Right renal cortex interstitium (tissue), 3 donors: ENCODE measurements at regions not wholly inside any gene's neighbourhood (a gene's known extent, or its start where the extent isn't known, plus 50 kb on each side); places are given as distances from the start of the nearest gene placed in this dataset.
"Not testable (repeated sequence)": the region's sequence is repeated elsewhere in the genome, so short reads cannot be mapped to it uniquely, and the experiment has no call there.

Experiments used
- DNase-seq, 3 donors: peaks; one replicate each; pipeline ENCODE4 v3.0.0-alpha.2; 2013; ENCODE audit warnings: low read depth in 3 of 3, low spot score in 2 of 3

- not testable (repeated sequence) for DNase-seq
These were observed 199.1 kb downstream of the GJA1 start for GRCh38 chr6:121634586-121634985.

GRCh38 chr6:121635355-121635754, 199.9 kb downstream of the GJA1 start:
- no peak for DNase-seq

DNA sequence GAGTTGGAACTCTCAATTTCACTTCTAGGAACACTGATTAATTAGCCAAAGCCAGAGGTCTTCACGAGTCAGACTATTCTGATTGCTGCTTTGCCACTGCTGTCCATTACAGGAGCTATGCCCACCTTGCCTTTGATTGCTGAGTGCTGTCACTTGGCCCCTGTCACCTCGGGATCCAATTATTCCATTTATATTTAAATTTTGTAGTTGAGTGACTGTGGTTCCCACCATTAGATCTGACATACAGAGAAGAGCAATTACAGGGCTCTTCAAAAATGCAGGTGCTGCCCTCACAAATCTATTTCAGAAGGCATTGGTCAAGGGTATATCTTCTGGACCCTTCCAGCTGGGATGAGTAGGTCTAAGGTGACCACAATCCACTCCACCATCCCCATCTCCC, 200.8 kb downstream of the GJA1 start:
- not testable (repeated sequence) for DNase-seq

DNA sequence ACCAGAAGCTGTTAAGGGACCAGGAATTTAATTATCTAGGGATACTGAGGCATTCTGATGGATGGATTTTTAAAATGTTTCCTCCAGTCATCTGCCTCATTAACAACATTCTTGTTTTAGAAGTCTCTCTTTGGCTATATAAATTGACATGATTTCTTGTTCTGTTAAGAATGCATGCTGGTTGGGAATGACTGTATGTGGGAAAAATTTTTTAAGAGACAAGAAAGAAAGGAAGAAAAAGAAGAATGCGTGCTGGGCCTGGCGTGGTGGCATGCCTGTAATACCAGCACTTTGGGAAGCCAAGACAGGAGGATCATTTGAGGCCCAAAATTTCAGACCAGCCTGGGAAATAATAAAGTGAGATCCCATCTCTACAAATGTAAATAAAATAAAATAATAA, 203.6 kb downstream of the GJA1 start:
- no peak for DNase-seq

DNA sequence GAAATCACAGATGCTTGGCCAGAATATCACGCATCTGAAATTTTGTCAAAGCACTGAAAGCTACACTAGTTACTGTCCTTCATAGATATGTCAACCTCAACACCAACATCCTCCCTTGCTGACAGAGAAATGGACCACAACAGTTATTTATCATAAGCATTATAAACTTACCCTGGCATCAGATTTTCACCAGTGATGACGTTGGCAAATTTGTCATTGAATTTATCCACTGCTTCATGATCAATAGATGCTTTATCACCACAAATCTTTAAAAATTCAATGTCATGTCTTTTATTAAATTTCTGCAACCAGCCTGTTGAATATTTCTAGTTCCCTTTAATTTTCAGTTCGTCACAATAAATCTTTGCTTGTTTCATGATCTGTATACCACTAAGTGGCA, 205.7 kb downstream of the GJA1 start:
- DNase-seq = no peak

GRCh38 chr6:121645100-121645745, 209.8 kb downstream of the GJA1 start:
- no peak for DNase-seq

DNA sequence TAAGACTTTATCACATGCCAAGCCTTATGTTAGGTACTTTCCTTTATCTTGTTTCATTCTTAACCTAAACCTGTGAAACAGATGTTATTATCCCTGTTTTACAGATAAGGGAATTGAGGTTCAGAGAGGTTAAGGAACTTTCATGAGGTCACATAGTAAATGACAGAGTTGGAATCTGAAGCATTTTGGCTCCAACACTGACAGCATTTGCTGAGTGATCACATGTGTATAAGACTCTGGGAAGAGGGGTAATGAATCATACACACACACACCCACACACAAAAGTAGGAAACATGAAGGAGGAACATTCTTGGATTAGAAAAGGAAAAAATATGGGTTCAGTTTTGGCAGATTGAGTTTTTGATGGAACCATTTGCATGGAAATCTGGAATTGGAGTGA, 212.5 kb downstream of the GJA1 start:
- no peak for DNase-seq

- DNase-seq = no peak
These were observed 214.5 kb downstream of the GJA1 start for GRCh38 chr6:121649951-121650350.

DNA sequence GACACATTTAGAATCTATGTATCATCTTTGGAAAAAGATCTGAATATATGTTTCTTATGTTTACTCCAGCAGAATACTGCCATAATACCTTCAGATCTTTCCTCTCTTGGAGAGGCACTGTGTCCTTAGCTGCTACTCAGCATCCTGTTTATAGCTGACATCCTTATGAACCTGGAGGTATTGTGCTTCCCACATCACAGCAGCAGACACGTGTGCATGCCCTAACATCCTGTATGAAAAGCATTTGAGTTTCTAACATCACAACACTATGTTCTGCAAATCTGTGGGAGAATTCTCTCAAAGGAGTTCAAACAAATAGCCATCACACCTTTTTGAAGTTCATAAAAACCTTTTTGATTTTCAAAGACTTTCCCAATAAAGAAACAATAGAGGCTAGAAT, 216.0 kb downstream of the GJA1 start:
- no peak for DNase-seq

GRCh38 chr6:121652223-121652622, 216.8 kb downstream of the GJA1 start:
- no peak for DNase-seq

DNA sequence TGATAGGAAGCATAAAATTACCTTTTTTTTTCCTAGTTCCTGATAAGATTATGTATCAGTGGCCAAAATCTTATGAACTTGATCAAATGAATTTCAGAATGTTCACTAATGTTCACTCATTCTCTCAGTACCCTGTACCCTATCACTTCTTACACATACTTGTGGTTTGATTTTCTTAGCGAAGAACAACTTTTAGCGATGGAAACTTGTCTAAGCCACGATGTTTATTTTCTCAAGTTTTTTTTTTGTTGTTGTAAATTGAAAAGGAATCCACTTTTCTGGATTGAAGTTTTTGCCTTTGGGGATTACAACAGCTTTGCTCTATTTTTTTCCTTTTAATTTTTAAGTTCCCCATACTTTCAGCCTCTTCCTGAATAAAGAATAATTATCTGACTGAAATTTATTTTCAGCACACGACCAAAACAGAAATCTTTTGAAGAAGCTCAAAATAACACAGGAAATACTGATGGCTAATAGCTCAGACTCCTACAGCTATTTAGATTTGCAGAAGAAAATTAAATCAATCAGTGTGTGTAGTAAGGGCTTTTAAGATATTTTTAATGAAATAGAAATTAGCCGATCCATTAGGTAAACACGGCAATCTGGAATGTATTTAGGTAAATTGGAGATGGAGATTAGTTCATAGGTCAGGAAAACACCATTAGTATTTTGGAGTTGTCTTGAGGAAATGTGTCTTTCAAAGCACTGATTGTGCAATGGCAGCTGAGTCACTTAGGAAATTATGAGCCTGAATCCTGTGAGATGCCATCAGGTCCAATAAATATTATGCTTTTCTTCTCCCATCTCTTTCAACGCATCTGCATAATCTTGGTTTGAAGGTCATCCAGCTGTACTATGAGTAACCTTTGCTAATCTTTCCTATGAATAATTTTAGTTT, 217.5 kb downstream of the GJA1 start:
- DNase-seq = no peak

DNA sequence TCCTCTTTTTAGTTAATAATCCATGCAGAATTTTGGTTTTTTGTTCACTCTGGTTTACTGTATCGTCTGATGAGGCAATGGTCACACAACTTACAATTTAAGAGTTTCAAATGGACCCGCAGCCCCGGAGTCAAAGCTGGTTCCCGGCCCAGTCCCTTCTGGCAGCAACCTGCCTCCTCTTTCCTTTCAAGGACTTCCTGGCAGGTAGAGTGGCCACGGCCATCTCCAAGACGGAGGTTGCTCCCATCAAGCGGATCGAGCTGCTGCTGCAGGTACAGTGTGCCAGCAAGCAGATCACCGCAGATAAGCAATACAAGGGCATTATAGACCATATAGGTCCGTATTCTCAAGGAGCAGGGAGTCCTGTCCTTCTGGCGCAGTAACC, 218.2 kb downstream of the GJA1 start:
- no peak for DNase-seq

DNA sequence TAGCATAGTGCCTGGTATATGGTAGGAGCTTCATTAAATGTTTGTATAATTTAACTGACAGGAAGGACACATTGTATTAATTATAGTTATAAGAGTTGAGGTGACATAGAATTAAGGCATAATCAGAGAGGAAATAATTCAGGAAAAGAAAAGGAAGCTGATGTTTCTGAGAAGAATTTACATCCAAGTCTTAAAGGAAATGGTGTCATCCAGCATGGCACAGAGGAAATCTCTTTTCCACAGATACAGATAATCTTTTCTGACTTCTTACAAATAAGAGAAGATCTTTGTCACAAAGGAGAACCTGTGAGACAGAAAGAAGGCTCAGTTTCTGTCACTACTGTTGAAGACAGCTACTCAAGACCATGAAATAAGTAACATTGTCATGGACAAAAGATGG, 222.5 kb downstream of the GJA1 start:
- no peak for DNase-seq

GRCh38 chr6:121660277-121660676, 224.8 kb downstream of the GJA1 start:
- DNase-seq = no peak

DNA sequence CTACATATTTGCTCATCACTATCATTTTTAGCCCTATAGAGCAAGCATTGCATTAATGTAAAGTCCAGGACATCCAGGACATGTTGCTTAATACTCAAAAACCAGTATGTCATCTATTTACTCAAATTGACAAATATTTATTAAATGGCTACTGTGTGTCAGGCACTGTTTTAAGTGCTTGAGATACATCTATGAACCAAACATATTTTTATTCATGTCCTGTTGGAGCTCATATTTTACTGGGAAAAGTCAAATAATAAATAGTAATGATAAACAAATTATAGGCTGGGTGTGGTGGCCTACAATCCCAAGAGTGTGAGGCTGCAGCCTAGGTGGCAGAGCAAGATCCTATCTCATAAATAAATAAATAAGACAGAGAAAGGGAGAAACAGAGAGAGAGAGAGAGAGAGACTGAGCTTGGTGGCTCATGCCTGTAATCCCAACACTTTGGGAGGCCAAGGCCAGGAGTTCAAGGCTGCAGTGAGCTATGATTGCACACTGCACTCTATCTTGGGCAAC, 227.9 kb downstream of the GJA1 start:
- no peak for DNase-seq

GRCh38 chr6:121664158-121664557, 228.7 kb downstream of the GJA1 start:
- DNase-seq = no peak

DNA sequence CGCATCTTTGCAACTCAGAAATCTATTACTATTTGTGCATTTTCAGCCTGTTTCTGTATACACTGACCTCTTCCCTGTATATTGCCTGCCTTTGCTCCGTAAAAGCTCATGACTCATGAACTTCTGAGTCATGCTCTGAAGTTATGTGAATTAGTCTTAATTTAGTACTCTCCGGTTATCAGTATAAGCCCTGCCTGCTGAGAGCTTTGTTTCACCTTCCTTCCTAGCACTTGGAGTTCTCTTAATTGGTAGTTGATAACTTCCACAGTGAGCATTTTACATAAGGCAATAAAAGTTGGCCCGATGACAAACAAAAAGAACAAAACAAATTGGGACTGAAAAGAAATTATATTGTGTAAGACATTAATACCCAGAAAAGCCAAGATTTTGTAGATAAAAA, 231.4 kb downstream of the GJA1 start:
- no peak for DNase-seq

- DNase-seq = no peak
These were observed 232.8 kb downstream of the GJA1 start for GRCh38 chr6:121668259-121668658.

DNA sequence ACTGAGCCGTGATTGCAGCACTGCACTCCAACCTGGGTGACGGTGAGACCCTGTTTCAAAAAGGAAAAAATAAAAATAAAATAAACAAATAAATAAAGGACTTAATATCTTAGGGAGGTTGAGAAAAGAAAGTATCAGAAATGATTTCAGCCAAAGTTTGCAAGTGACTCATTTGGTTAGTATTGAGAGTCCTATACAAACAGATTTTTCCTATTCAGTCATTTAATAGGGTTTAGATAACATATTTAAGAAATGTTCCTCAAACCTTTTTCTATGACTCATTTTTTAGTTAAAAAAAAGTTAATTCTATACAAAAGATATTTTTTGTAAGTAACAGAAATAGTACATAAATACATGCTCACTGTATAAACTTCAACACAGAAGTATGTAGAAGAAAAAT, 235.1 kb downstream of the GJA1 start:
- DNase-seq = no peak

DNA sequence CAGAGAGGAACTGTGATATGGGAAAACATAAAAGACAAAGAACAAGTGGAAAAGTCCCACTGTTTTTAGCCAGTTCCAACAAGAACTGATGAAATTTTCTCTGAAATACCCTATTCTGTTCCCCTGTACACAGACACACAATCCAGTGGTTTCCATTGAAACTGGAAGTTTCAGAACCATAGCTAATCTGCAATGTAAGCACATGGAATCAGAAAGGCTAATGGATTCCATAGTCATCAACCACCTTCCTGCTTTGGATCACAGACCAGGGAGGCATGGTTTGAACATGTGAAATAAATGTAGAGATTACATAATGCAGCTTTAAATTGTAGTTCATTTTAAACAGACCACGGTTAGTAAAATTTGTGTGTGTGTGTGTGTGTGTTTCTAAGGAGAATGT, 242.1 kb downstream of the GJA1 start:
- no peak for DNase-seq

DNA sequence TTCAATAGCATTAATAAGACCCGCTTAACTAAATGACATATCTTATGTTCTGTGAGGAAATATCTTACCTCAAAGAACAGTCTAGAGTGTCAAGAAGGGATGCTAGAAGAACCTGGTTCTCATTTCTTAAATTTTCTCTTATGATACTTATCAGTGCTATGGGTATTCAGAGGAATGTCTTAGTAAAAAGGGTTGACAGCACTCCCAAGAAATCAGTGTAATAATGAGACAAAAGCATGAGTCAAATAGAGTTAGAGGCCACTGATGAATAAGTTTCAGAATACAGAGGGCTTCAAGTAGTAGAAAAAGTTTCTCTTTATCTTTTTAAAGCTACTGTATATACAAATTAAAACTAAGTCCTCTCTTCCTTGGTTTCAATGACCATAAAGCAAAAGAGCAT, 242.8 kb downstream of the GJA1 start:
- no peak for DNase-seq

DNA sequence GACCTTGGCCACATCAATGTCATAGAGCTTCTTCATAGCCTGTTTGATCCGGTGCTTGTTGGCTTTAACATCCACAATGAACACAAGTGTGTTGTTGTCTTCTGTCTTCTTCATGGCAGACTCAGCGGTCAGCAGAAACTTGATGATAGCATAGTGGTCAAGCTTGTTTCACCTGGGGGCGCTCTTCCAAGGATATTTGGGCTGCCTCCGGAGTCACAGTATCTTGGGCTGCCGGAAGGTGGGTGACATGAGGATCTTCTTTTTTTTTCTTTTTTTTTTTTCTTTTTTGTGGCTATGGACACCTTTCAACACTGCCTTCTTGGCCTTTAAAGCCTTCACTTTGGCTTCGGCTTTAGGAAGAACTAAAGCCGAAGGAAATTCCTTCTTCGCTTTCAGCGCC, 244.6 kb downstream of the GJA1 start:
- no peak for DNase-seq
